ENCODE measurements at regions not wholly inside any gene's neighbourhood (a gene's known extent, or its start where the extent isn't known, plus 50 kb on each side); places are given as distances from the start of the nearest gene placed in this dataset.

GRCh38 chr9:1261266-1261665 lies 211.1 kb downstream of the DMRT2 start:
- Mint-ChIP-seq H3K4me3 (no peak overlapping the region), H3K27me3 (no peaks in the 10 kb centered on the region), H3K9me3 (no peaks in the 10 kb centered on the region), H3K27ac (no peak overlapping the region), H3K36me3 (no peaks in the 10 kb centered on the region), H3K4me1 (no peaks in the 10 kb centered on the region)
- POLR2A ChIA-PET, result no interaction called here
- ATAC-seq (ENCODE audit: low read depth) (no peak), DNase-seq (no peak)

- Mint-ChIP-seq H3K4me1 (no peaks in the 10 kb centered on the region), H3K27me3 (no peaks in the 10 kb centered on the region), H3K27ac (no peak overlapping the region), H3K9me3 (no peaks in the 10 kb centered on the region), H3K4me3 (no peak overlapping the region), H3K36me3 (no peaks in the 10 kb centered on the region)
- POLR2A ChIA-PET, result no interaction called here
- DNase-seq (no peak), ATAC-seq (ENCODE audit: low read depth) (no peak)
These were observed 212.0 kb downstream of the DMRT2 start for GRCh38 chr9:1261879-1262766.

GRCh38 chr9:1267141-1267570 lies 217.0 kb downstream of the DMRT2 start:
- Mint-ChIP-seq H3K27me3 (no peaks in the 10 kb centered on the region), H3K4me3 (no peak overlapping the region), H3K36me3 (no peaks in the 10 kb centered on the region), H3K27ac (no peak overlapping the region), H3K9me3 (no peaks in the 10 kb centered on the region), H3K4me1 (no peaks in the 10 kb centered on the region)
- DNase-seq, result no peak
- POLR2A ChIA-PET, result no interaction called here
- no peak for ATAC-seq (ENCODE audit: low read depth)

- POLR2A ChIA-PET, result no interaction called here
- Mint-ChIP-seq H3K36me3 (no peaks in the 10 kb centered on the region), H3K27ac (no peak overlapping the region), H3K9me3 (no peaks in the 10 kb centered on the region), H3K4me3 (no peak overlapping the region), H3K27me3 (no peaks in the 10 kb centered on the region), H3K4me1 (no peaks in the 10 kb centered on the region)
- ATAC-seq (ENCODE audit: low read depth) (no peak), DNase-seq (no peak)
These were observed 217.4 kb downstream of the DMRT2 start for GRCh38 chr9:1267581-1267980.

GRCh38 chr9:1269533-1270315 lies 219.6 kb downstream of the DMRT2 start:
- H3K4me1 Mint-ChIP-seq, result no peaks in the 10 kb centered on the region
- no peak overlapping the region for H3K4me3 Mint-ChIP-seq
- no peak for DNase-seq
- H3K36me3 Mint-ChIP-seq, result no peaks in the 10 kb centered on the region
- H3K27ac Mint-ChIP-seq, result no peak overlapping the region
- POLR2A ChIA-PET, result no interaction called here
- peaks cover 2% of the 10 kb centered on the region for H3K27me3 Mint-ChIP-seq
- ATAC-seq (ENCODE audit: low read depth), result no peak
- H3K9me3 Mint-ChIP-seq, result no peaks in the 10 kb centered on the region

GRCh38 chr9:1271367-1271766 lies 221.2 kb downstream of the DMRT2 start:
- no peak for DNase-seq
- Mint-ChIP-seq H3K27ac (no peak overlapping the region), H3K4me3 (no peak overlapping the region), H3K27me3 (peaks cover 2% of the 10 kb centered on the region), H3K4me1 (no peaks in the 10 kb centered on the region), H3K9me3 (no peaks in the 10 kb centered on the region), H3K36me3 (no peaks in the 10 kb centered on the region)
- no peak for ATAC-seq (ENCODE audit: low read depth)
- POLR2A ChIA-PET, result no interaction called here

- no peak for DNase-seq
- H3K4me1 Mint-ChIP-seq, result no peaks in the 10 kb centered on the region
- no peaks in the 10 kb centered on the region for H3K36me3 Mint-ChIP-seq
- no peak overlapping the region for H3K27ac Mint-ChIP-seq
- H3K9me3 Mint-ChIP-seq, result no peaks in the 10 kb centered on the region
- H3K27me3 Mint-ChIP-seq, result peaks cover 2% of the 10 kb centered on the region
- ATAC-seq (ENCODE audit: low read depth), result no peak
- no peak overlapping the region for H3K4me3 Mint-ChIP-seq
- POLR2A ChIA-PET, result no interaction called here
These were observed 221.6 kb downstream of the DMRT2 start for GRCh38 chr9:1271786-1272185.

- Mint-ChIP-seq H3K9me3 (no peaks in the 10 kb centered on the region), H3K27ac (no peak overlapping the region), H3K4me1 (no peaks in the 10 kb centered on the region), H3K4me3 (no peak overlapping the region), H3K36me3 (no peaks in the 10 kb centered on the region), H3K27me3 (peaks cover 2% of the 10 kb centered on the region)
- POLR2A ChIA-PET, result no interaction called here
- DNase-seq (no peak), ATAC-seq (ENCODE audit: low read depth) (no peak)
These were observed 222.3 kb downstream of the DMRT2 start for GRCh38 chr9:1272488-1272887.

- ATAC-seq (ENCODE audit: low read depth), result no peak
- POLR2A ChIA-PET, result no interaction called here
- Mint-ChIP-seq H3K4me3 (no peak overlapping the region), H3K4me1 (no peaks in the 10 kb centered on the region), H3K27ac (no peak overlapping the region), H3K9me3 (no peaks in the 10 kb centered on the region), H3K36me3 (no peaks in the 10 kb centered on the region), H3K27me3 (peaks cover 2% of the 10 kb centered on the region)
- no peak for DNase-seq
These were observed 223.7 kb downstream of the DMRT2 start for GRCh38 chr9:1273859-1274258.

- DNase-seq, result no peak
- no peak for ATAC-seq (ENCODE audit: low read depth)
- Mint-ChIP-seq H3K36me3 (no peaks in the 10 kb centered on the region), H3K27me3 (peaks cover 2% of the 10 kb centered on the region), H3K27ac (no peak overlapping the region), H3K9me3 (no peaks in the 10 kb centered on the region), H3K4me3 (no peak overlapping the region), H3K4me1 (no peaks in the 10 kb centered on the region)
- POLR2A ChIA-PET, result no interaction called here
These were observed 224.2 kb downstream of the DMRT2 start for GRCh38 chr9:1274334-1274733.

GRCh38 chr9:1276474-1276873 lies 226.3 kb downstream of the DMRT2 start:
- Mint-ChIP-seq H3K27ac (no peak overlapping the region), H3K9me3 (no peaks in the 10 kb centered on the region), H3K36me3 (no peaks in the 10 kb centered on the region), H3K4me3 (no peak overlapping the region), H3K27me3 (peaks cover 2% of the 10 kb centered on the region), H3K4me1 (no peaks in the 10 kb centered on the region)
- ATAC-seq (ENCODE audit: low read depth), result no peak
- POLR2A ChIA-PET, result no interaction called here
- DNase-seq, result no peak

GRCh38 chr9:1284727-1285126 lies 234.6 kb downstream of the DMRT2 start:
- H3K4me3 Mint-ChIP-seq, result no peak overlapping the region
- H3K4me1 Mint-ChIP-seq, result no peaks in the 10 kb centered on the region
- no peaks in the 10 kb centered on the region for H3K27me3 Mint-ChIP-seq
- no peak overlapping the region for H3K27ac Mint-ChIP-seq
- POLR2A ChIA-PET, result no interaction called here
- H3K36me3 Mint-ChIP-seq, result no peaks in the 10 kb centered on the region
- ATAC-seq (ENCODE audit: low read depth) (no peak), DNase-seq (no peak)
- H3K9me3 Mint-ChIP-seq, result no peaks in the 10 kb centered on the region

GRCh38 chr9:1285526-1285925 lies 235.4 kb downstream of the DMRT2 start:
- POLR2A ChIA-PET, result no interaction called here
- H3K27ac Mint-ChIP-seq, result no peak overlapping the region
- no peaks in the 10 kb centered on the region for H3K36me3 Mint-ChIP-seq
- ATAC-seq (ENCODE audit: low read depth), result no peak
- no peak for DNase-seq
- H3K27me3 Mint-ChIP-seq, result no peaks in the 10 kb centered on the region
- no peaks in the 10 kb centered on the region for H3K9me3 Mint-ChIP-seq
- H3K4me1 Mint-ChIP-seq, result no peaks in the 10 kb centered on the region
- no peak overlapping the region for H3K4me3 Mint-ChIP-seq

GRCh38 chr9:1292384-1292783 lies 242.2 kb downstream of the DMRT2 start:
- no peaks in the 10 kb centered on the region for H3K27me3 Mint-ChIP-seq
- no peak for ATAC-seq (ENCODE audit: low read depth)
- no peaks in the 10 kb centered on the region for H3K36me3 Mint-ChIP-seq
- no peak overlapping the region for H3K27ac Mint-ChIP-seq
- no peak for DNase-seq
- H3K4me3 Mint-ChIP-seq, result no peak overlapping the region
- POLR2A ChIA-PET, result no interaction called here
- H3K9me3 Mint-ChIP-seq, result no peaks in the 10 kb centered on the region
- H3K4me1 Mint-ChIP-seq, result no peaks in the 10 kb centered on the region

Data from activated naive CD8-positive, alpha-beta T cell treated with anti-CD3 and anti-CD28 coated beads, Interleukin-2, amount 10 ng/mL, durations not matched to agents 7 days and 5 days (primary cell).